Stimulated activated naive CD4-positive, alpha-beta T cell treated with Interleukin-2 at 50 U/mL for 16 hours (primary cell): ENCODE measurements at regions not wholly inside any gene's neighbourhood (a gene's known extent, or its start where the extent isn't known, plus 50 kb on each side); places are given as distances from the start of the nearest gene placed in this dataset.
"Not testable (repeated sequence)": the region's sequence is repeated elsewhere in the genome, so short reads cannot be mapped to it uniquely, and the experiment has no call there.

ENCODE experiments used
- DNase-seq: peaks from one replicate; lab custom pipeline; 2025; lab: John Stamatoyannopoulos, UW

GRCh38 chr9:79089851-79090250 is 481.9 kb upstream of the TLE4 start:
- not testable (repeated sequence) for DNase-seq

DNA sequence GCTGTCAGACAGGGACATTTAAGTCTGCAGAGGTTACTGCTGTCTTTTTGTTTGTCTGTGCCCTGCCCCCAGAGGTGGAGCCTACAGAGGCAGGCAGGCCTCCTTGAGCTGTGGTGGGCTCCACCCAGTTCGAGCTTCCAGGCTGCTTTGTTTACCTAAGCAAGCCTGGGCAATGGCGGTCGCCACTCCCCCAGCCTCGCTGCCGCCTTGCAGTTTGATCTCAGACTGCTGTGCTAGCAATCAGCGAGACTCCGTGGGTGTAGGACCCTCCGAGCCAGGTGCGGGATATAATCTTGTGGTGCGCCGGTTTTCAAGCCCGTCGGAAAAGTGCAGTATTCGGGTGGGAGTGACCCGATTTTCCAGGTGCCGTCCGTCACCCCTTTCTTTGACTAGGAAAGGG is 468.5 kb upstream of the TLE4 start:
- DNase-seq: not testable (repeated sequence)

- DNase-seq: no peak
These were observed 467.5 kb upstream of the TLE4 start for GRCh38 chr9:79104216-79104615.

DNA sequence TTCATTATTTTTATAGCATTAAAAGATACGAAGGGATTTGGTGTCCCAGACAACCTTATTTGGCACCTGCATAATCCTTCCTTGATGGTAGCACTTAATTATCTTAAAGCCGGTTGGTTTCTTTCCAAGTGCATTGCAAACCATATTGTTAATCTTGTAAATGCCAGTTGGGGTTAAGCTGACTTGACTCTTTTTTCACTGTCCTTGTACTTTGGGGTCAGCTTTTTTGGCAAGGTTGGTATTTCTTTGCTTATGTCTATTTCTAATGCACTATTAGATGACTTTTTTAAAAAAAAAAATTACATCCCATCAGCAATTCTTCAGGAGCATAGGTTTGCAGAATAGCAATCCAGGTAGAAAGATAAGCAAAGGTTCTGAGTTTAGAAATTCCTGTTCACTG is 466.8 kb upstream of the TLE4 start:
- no peak for DNase-seq

DNA sequence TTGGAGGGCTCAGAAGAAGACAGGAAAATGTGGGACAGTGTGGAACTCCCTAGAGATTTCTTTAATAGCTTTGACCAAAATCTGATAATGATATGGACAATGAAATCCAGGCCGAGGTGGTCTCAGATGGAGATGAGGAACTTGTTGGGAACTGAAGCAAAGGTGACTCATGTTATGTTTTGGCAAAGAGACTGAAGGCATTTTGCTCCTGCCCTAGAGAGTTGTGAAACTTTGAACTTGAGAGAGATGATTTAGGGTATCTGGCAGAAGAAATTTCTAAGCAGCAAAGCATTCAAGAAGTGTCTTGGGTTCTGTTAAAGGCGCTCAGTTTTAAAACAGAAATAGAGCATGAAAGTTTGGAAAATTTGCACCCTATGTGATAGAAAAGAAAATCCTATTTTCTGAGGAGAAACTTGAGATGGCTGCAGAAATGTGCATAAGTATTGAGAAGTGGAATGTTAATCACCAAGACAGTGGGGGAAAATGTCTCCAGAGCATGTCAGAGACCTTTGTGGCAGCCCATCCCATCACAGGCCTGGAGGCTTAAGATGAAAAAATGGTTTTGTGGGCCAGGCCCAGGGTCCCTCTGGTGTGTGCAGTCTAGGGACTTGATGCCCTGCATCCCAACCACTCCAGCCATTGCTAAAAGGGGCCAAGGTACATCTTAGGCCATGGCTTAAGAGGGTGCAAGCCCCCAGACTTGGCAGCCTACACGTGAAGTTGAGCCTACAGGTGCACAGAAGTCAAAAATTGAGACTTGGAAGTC is 463.7 kb upstream of the TLE4 start:
- no peak for DNase-seq

DNA sequence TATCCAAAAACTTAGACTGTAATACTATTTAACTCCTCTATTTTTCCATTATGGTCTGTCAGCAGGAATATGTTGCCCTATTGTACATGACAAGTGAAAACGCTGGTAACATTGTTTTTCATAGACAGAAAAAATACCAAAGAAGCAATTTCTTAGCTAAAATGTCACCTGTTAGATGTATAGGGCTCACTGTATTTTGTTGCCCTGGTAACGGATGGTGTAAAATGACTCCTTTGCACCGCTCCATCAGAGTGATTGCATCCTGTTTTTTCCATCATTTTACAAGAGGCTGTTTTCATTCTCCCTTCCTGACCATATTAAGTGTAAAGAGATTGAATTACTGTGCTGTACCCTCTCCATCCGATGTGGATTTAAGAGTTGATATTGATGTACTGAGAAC is 460.1 kb upstream of the TLE4 start:
- DNase-seq: no peak

DNA sequence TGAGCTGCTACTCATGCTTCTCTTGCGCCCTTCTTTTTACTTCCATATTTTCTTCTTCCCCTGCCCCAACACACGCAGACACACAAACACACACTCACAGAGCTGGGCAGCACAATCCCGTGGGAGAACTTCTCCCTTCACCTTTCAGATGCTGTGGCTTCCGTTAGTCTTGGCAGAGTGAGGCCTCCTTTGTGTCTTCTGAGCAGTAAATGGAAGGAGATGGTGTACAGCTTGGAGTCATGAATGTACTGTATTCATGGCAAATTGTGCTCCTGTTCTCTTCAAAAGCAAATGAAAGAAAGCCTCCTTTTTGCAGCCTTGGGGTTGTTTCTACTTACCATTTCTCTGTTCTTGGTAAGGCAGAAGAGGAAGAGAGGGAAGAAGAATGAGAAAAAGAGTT is 456.6 kb upstream of the TLE4 start:
- no peak for DNase-seq

DNA sequence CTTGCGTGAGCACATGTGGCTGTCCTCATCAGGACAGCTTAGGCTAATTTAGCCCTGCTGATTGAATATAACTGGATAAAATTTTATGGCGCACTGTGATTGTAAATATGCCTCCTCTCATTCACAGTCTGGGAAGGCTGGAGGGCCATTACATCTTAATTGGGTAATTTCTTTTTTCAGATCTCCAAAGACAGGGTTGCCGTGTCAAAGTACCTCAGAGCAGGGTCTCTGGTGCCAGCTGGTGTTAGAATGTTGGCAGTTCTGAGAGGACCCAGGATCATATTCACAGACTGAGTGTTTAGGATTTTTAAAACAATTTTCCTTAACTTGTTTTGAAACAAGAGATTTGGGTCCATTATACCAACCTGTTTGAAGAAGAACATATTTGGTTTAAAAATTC is 455.7 kb upstream of the TLE4 start:
- DNase-seq: no peak

DNA sequence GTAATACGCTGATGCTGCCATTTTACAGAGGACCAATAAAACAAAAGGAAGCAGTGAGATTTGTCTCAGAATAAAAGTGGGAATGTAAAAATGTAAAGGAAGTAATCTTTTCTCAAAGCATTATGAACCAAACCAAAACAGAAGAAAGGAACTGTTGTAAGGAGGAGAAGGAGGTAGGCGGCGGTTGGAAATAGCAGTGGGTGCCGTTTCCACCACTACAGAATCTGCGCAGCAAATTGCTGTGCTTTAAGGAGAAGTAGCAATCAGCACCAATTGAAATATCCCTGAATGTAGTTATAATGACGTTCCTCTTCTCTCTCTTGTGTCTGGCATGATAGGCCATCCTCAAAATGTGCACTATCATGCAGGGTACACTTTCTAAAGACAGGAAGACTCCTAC is 455.1 kb upstream of the TLE4 start:
- no peak for DNase-seq

- DNase-seq: no peak
These were observed 451.2 kb upstream of the TLE4 start for GRCh38 chr9:79120533-79120932.

- no peak for DNase-seq
These were observed 450.8 kb upstream of the TLE4 start for GRCh38 chr9:79120941-79121340.

DNA sequence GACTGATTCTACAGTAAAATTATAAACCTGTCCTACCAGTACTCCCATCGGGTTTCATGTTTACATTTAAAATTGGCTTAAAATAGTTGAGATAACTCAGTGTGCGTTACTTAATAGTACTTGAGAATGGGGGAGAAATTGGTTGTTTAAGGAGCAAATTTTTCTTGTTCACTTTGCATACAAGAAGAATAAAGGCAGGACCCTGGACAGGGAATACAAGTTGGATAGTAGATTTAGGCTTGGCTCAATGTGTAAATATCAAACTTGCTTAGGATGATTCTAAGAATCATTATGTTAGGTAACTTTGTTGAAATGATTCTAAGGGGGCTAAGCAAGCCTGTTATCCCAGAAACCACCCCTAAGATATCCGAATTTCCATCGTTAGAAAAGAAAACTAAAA is 448.4 kb upstream of the TLE4 start:
- DNase-seq: no peak

GRCh38 chr9:79127661-79128060 is 444.1 kb upstream of the TLE4 start:
- DNase-seq: no peak

GRCh38 chr9:79129865-79130480 is 441.8 kb upstream of the TLE4 start:
- DNase-seq: no peak

- DNase-seq: no peak
These were observed 440.5 kb upstream of the TLE4 start for GRCh38 chr9:79131246-79131774.

DNA sequence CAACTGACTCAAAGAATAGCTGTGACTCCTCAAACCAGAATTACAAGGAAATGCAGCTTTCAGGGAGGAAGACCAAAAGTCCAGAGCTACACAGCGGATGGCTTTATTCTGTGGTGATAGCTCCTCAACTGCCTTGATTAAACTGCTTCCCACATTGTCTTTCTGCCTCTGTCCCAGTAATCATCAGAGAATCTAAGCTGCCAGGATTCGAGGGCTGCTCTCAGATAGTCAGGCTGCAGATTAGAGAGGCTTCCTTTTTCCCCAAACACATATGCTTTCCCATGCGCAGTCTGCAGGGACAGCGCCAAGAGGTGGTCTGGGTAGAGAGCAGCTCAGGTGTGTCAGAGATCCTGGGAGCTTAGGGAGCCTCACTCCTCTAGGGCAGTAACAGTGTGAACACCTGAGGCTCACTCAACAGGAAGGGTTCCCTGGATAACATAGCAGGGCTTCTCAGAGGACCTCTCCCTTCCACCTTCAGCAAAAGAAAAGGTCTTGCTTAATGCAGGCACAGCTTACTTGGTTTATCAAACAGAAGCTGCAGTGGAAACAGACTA is 439.9 kb upstream of the TLE4 start:
- DNase-seq: no peak

DNA sequence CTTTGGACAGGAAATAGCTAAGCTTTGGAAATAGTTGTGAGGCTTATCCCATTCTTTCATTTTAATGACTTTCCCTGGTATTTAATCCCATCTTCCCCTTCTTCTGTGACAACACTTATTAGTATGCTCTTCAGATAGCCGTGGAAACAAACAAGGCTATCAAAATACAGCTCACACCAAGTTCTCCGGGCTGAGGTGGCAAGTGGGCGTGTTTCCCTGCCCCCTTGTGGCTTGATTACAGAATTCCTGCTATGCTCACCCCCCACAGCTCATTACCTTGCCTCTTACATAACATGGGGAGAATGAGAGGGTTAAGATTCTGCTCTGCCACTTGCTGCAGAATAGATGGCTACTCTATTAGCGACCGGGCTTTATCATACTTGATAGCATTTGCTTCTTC is 437.1 kb upstream of the TLE4 start:
- DNase-seq: no peak

DNA sequence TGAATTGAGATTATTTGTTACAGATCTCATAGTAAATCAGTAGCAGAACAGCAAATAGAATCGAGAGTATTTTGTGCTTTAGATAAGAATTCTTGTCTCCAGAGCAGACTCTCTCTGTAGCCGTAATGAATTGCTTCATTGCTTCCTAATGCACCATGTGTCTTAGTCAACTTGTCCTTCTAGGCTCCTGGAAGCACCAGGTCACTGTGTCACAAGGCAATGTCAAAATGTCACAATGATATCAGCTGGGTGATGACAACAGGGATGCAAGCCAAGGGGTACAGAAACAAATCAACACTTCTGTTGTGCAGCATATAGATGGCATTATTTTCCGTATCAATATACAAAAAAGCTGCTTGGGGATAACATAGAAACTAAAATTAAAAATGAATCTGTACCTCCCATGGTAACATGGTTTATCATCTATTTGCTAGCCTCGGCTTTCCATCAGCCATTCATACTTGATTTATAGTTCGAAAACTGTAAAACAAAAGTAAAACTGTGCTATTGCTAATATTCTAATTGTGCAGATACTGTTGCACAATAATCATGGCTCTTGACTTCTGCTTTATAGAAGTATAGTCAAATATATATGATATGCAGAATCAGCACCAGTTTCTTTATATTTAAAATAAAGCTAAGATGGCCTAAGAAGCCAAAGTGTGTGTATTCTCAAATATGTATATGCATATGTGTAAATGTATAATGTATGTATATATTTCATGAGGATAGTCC is 435.9 kb upstream of the TLE4 start:
- DNase-seq: no peak

DNA sequence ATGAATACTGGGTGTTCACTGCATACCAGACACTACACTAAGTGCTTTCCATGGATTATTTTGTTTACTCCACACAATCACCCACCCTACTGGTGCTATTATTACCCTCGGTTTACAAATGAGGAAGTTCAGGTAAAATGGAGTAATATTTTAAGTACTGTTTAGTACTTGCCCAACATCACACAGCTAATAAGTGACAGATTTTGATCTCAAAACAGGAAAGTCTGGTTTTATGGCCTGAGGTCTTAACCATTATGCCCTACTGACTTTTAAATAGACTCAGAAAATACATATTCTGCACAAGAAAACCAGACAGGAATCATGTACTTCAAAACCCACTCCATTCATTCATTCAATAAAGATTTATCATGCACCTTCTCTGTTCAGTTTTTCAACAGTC is 431.0 kb upstream of the TLE4 start:
- DNase-seq: no peak

GRCh38 chr9:79143211-79143610 is 428.6 kb upstream of the TLE4 start:
- no peak for DNase-seq

DNA sequence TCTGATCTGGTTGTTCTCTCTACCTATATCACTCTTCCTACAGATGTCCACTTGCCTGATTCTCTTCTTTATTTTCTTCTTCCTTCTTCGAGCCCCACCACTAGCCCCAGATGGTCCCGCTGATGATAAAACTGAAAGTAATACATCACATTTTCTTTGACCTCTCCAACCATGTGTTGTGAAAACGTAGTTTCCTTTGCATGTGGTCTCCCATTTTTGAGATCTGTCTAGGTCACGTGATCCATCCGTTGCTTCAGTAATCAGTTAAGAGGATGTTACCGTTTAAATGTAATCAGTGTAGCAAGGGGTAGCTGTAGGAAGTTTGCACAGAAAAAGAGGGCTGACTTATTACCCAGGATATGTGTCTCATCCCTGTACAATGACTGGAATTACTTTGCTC is 426.3 kb upstream of the TLE4 start:
- DNase-seq: no peak

- DNase-seq: no peak
These were observed 422.2 kb upstream of the TLE4 start for GRCh38 chr9:79149585-79149984.

DNA sequence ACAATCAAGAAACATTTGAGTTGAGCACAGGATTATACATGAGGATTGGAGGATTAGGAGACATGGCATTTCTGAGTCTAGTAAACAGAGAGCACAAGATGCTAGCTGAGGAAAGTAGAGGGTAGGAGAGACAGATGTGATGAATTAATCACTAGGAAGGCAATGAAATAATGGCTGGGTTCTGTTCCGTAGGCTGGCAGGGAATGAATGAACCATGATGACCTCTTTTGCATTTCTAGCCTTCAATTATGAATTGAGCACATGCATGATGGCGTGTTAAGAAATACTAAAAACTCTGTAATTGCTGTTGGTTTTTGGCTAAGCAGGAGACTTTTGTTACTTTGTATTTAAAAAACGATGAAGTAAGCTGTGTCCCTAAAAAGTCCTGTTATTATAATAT is 420.0 kb upstream of the TLE4 start:
- no peak for DNase-seq
